NCI-H2171 treated with DMSO at 0.1 percent for 48 hours (cell line): ENCODE measurements at regions not wholly inside any gene's neighbourhood (a gene's known extent, or its start where the extent isn't known, plus 50 kb on each side); places are given as distances from the start of the nearest gene placed in this dataset.
"Not testable (repeated sequence)": the region's sequence is repeated elsewhere in the genome, so short reads cannot be mapped to it uniquely, and the experiment has no call there.

Experiments
- DNase-seq: peaks from one replicate; lab custom pipeline; 2025; lab: John Stamatoyannopoulos, UW

DNA sequence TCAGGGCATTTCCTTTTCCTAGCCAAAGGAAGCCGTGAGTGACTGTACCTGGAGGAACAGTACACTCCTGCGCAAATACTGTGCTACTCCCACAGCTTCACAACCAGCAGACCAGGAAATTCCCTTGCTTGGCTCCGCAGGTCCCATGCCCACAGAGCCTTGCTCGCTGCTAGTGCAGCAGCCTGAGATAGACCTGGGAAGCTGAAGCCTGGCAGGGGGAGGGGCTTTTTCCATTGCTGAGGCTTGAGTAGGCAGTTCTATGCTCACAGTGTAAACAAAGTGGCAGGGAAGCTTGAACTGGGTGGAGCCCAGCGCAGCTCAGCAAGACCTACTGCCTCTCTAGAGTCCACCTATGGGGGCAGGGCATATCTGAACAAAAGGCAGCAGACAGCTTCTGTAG is 291.2 kb downstream of the HGF start:
- DNase-seq, result no peak

DNA sequence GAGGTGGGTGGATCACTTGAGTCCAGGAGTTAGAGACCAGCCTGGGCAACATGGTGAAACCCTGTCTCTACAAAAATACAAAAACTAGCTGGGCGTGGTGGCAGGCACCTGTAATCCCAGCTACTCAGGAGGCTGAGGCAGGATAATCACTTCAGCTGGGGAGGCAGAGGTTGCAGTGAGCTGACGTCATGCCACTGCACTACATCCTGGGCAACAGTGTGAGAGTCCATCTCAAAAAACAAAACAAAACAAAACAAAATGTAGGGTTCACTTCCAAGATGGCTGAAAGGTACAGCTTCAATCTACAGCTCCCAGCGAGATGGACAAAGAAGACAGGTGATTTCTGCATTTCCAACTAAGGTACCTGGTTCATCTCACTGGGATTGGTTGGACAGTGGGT is 291.6 kb downstream of the HGF start:
- DNase-seq, result not testable (repeated sequence)

DNA sequence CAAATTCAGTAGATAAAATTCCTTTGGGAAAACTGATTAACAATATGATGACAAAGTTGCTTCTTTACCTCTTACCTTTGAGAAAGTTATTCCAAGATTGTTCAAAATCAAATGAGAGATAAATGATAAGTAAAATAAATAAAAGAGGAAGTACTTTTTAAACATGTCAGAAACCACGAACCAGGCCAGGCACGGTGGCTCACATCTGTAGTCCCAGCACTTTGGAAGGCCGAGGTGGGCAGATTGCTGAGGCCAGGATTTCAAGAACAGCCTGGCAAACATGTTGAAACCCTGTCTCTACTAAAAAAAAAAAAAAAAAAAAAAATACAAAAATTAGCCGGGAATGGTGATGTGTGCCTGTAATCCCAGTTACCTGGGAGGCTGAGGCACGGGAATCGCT is 296.6 kb downstream of the HGF start:
- no peak for DNase-seq

DNA sequence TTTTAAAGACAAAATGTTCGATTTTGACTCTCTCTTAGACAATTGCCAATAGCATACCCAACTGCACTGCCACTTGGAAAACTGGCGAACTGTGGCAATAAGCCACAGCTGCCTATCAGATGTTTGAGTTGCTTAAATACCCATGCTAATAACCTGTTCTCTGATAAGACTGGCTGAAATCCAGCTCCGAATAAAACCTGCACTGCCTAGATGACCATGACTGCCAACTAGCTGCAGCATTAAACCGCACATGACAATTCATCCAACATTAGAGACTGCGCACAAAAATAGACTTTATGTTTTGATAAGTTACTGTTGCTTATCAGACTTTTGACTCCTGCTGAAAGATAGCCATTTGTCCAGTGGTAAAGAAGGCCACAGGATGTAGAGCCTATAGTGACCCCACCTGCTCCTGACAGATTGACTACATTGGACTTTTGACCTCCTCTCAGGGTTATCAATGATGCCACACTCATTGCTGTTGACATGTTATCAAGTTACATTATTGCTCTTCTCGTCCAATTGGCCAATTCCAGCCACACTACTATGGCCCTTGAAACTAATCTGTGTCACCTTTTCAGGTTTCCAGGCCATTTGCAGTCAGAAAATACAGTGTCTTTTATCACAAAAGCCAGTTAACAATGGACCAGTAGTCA is 299.0 kb downstream of the HGF start:
- DNase-seq, result no peak

DNA sequence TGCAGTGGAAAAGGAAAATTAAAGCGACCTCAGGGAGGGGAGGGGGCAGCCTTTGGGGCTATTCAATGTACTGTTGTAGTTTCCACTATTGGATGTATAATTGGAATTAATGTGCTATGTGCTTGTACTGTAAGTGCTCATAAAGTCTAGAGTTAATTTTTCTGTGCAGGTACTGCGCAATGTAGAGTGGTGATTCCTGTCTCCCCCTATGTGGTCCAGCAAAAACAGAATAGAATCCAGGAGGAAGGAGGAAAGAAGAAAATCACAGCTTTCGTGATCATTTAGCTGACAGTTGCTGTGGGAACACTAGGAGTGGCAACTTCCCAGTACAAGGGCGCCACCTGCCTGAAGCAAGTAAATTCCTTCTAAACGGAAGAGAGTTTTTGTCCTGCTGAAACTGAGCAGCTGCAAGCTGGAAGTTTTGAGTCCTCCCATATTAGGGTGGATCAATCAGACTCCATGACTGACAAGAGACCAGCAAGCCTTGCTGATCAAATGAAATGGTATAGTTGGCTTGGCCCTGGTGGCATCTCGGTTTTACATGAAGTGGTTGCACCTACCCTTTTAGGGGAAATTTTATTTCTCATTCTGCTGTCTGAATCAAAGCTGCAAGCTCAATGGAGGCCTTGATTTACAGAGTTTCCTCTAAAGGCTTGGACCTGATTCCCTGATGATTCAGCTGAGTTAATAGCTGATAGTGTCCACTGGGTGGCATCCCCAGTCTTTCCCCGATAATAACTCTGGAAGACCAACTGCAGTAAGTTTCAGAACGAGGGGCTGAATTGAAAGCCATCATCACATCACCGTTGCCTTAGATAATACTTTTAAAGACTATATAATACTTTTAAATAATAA is 299.8 kb downstream of the HGF start:
- peak; percentile 79 for DNase-seq

DNA sequence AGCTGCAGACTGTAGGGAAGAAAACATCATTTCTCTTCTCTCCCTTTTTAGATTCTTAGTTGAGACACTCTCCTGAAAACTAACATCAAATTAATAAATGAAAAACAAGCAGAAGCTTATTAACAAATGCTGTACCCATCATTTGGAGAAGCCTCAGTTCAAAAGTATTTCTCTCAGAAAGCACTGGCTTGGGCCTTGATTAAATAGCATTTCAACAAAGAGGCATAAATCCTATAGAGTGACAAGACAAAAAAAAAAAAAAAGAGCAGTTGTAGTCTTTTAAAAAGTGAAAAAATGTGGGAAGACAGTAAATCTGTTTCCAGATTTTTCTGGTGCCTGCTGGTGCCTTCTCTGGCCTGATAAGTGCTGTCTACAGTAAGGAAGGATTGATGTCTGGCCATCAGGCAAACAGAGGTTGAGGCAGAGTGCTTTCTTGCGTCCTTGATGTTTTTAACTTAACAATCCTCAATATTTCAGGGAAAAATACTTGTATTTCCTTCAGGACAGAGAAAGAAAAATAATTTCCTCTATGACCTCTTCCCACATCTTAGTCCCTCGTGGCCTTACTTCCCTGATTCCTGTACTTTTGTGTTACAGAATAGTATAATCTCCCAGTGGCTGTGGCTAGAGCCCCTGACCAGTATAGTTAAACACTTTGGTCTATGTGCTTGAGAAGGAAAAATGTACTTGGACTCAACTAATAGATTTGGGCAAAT is 300.5 kb downstream of the HGF start:
- DNase-seq, result no peak

DNA sequence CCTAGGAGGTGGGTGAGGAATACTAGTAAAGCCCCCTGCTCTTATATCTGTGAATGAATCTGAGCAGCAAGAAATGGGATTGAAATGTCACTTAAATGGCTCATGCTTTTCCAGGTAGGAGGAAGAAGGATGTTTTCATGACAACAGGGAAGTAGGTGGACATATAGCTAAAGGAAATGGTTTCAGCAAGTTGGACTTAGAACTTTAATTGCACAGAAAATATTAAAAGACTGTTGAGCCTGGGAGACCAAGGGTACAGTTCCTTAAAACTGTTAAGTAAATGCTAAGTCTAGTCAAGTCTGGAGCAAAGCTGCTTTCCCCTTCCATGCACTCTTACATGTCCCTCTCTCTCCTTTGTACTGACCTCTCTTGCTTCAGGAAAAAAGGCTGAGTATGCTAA is 301.3 kb downstream of the HGF start:
- no peak for DNase-seq

DNA sequence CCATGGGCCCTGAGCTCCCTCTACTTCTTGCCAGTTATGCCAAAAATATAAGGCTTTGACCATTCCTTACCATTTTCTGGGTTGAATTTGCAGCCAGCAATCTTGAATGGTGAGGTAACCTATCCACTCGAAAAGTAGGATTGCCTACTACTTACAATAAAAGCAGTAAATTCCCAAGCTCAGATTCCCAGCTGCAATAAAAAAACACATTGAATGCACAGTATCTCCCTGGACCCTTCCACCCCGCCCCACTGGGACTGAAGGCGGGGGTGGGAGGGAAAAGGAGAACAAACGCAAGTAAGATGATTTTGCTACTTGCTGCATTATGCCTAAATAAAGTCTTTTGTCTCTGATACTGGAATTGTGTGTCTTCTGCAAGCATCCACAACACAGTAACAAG is 301.9 kb downstream of the HGF start:
- DNase-seq, result no peak

DNA sequence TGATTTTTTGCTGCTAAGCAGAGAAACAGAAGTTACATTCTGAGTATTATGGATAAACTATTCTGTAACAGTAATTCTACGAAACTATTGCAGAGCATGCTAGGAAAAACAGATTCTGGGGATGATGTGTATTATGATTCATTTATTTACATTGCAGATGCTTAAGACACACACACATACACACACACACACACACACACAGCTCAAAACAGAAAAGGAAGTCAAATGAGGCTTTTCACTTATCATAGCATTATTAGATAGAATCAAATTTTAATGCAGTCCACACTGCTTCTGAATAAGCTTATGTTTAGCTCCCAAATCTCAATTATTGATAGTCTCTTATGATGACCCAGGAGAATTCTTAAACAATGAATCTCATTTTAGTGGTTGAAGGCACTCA is 307.2 kb downstream of the HGF start:
- DNase-seq, result no peak

DNA sequence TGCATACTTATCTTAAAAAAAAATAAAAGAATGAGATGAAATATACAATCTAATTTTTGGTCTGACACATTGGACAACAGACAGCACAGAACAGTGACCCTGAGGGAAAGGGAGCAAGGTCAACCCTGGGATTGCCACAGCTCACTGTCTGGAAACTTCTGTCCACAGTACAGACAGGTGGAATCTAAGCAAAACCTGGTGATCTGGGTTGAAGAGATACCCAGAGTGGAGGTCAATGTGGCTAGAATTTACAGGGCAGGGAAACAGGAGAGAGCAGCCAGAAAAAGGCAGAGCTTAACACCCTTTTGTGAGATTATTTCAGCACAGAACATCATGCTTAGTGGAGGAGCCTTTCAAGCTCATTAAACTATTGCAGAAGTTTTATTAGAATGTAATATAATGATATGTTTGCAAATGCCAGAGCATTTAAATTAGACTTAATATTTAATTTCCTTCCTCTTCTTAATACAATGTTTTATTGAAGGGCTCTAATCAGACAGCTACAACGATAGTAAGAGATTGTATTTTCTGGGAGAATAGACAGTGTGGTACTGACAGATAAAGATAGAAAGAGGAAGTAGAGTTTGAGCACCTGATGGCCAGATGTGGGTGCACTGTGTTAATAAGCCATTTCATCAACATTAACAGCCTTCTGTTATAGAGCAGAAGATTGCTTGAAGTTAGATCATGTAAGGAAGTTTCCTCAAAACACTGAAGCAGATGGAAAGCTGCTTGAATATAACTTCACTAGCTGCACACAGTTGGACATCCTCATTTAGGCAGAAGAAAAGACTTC is 309.4 kb downstream of the HGF start:
- DNase-seq, result no peak

DNA sequence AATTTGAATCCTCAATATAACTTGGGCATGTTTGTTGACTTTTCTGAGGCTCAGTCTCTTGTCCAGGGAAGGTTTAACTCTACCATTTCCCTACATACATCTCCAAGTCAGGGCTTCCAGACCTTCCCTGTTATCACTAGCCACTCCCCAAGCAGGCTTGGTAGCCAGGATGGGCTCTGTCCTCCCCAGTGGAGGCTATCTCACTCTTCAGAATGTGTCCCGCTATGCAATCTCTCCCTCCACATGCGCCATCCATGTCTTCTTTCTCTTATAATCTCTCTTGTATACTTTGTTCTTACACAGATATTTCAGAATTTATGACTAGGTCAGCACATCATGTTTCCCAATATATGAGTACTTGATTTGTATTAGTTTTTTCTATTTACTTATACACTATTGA is 310.4 kb downstream of the HGF start:
- no peak for DNase-seq

DNA sequence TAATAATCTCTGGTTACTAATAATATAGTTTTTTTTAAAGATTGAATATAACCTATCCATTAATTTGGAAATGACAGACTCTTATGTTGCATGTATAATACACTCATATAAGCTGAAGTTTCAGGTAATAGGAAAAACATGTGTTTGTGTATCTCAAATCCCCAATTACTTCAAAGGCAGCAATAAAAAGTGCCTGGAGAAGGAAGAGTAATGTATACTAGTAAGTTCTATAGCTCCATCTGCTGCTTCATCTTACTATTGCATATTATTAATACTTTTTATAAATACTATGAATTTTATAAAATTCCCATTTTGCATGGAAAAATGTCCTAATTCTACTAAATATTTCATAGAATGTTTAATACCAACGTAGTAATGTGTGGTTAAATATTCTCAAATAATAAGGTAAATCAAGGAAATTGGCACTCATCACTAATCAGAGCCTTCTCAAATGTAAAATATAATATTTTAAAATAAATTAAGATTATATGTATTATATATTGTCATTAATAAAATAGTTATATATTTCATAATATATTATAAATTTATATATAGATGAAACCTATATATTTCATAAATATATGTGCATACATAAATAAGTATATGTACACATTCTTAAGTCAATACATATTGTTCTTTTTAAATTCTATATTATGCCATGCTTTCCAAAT is 311.9 kb downstream of the HGF start:
- peak; percentile 88 for DNase-seq

DNA sequence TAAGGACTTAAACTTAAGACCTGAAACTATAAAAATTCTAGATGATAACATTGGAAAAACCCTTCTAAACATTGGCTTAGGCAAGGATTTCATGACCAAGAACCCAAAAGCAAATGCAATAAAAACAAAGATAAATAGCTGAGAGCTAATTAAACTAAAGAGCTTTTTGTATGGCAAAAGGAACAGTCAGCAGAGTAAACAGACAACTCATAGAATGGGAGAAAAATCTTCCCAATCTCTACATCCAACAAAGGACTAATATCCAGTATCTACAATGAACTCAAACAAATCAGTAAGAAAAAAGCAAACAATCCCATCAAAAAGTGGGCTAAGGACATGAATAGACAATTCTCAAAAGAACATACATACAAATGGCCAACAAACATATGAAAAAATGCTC is 316.1 kb downstream of the HGF start:
- DNase-seq, result not testable (repeated sequence)

DNA sequence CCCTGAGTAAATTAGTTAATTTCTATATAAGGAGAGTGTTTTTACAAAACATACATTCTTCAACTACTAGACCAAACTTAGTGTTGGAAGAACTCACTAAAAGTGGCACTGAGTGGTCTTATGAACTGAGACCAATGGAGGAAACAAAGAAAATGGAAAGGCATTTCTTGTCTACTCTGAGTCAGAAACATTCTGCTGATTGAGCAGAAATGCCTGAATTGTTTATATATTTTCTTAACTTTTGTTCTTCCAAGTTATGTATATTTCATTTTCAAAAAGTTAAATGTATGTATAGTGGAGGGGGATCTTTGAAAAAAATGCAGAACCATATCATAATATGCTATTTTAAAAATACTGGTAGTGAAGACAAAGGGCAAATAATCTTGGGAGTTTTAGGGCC is 320.7 kb downstream of the HGF start:
- DNase-seq, result no peak

DNA sequence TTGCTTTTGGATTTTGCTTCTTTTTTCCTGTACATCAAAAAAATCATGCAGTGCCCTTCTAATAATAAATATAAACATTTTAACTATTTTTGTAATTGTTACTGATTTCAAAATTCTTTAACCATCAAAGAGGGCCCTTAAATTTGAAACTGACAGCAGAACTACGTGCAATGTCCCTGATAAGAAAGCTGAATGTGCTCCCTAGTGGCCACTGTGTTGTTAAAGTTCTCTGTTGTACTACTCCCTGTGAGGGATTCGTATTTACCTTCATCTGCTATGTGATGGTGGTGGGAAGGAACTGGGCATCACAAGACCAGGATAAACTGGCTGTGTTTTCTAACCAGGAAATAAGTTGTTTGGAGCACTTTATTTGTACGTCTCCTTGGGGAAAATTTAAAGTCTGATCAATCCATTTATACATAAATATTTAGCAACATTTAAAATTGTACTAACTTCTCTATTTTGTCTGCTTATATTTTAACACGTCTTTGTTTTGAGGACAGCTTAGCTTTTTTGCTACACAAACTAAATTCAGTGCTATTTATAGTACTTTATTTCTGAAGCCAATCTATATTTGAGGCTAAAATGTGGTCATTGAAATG is 322.4 kb downstream of the HGF start:
- DNase-seq, result peak; percentile 76

DNA sequence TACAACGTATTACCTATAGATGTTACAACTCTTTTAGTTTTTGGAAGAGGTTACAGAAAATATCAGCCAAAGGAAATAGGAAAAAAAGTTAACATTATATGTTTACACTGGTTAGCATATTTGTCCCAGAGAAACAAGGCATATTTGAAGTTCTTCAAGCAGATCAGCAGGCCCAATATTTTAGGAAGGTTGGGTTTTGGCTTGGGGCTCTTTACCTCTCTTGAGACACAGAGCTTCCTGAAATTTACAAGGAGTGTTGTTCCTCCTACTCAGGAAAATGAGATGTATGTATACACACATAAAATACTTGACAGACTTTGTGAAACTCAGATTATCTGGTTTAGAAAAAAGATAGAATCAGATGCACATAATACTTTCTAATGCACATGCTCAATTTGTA is 323.6 kb downstream of the HGF start:
- DNase-seq, result no peak

DNA sequence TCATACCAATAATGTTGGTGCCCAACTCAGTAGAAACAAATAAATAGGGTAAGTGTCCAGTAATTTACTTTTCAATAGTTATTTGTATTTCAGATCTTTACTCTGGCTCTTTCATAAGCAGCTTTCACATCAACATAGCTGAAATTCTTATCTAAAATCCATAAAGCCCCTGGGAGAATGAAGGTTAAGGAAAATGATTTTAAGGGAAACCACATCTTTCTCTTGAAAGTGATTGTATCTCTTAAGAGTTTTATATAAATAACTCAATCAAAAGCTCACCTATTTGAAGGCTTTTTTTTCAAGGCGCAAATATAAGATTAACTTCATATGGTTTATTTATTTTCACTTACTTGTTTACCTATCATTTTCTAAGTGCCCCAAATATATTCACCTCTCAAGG is 324.4 kb downstream of the HGF start:
- DNase-seq, result no peak

DNA sequence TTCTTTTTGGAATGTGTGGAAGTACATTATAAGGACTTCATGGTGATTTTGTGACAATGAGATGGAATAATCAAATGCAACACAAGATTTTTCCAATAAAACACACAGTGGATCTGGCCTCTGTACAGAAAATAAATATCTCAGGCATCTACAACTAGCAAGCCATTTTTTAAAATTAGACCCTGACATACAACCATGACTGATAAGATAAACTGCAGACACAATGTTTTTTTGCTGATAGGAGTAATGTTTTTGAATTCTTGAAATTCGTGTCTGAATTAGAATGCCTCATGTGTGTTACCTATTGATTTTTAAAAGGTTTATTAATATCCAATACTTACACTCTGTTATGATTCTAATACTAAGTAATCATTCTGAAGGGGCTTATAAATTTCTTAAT is 328.1 kb downstream of the HGF start:
- no peak for DNase-seq

DNA sequence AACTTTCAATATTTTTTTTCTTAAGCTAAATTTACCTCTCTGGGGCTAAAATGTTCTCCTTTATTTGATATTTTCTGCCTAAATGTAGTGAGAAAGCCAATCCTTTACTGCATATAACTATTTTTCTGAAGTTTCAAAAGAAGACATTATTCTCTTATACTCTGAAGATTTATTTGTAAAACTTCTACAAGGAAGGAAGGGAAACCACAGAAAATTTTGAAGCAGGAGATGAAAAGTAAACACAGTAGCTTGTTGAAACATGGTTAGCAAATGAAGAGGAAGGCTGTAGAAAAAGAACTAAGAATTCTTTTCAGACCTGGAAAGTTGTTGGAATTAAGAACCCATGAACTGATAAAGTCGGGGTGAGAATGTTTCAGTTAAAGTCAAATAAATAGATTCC is 330.3 kb downstream of the HGF start:
- DNase-seq, result no peak

DNA sequence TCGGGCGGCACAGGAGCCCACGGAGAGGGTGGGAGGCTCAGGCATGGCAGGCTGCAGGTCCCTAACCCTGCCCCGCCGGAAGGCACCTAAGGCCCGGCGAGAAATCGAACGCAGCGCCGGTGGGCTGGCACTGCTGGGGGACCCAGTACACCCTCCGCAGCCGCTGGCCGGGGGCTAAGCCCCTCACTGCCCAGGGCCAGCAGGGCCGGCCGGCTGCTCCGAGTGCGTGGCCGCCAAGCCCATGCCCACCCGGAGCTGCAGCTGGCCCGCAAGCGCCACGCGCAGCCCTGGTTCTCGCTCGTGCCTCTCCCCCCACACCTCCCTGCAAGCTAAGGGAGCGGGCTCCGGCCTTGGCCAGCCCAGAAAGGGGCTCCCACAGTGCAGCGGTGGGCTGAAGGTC is 332.7 kb downstream of the HGF start:
- DNase-seq, result not testable (repeated sequence)

DNA sequence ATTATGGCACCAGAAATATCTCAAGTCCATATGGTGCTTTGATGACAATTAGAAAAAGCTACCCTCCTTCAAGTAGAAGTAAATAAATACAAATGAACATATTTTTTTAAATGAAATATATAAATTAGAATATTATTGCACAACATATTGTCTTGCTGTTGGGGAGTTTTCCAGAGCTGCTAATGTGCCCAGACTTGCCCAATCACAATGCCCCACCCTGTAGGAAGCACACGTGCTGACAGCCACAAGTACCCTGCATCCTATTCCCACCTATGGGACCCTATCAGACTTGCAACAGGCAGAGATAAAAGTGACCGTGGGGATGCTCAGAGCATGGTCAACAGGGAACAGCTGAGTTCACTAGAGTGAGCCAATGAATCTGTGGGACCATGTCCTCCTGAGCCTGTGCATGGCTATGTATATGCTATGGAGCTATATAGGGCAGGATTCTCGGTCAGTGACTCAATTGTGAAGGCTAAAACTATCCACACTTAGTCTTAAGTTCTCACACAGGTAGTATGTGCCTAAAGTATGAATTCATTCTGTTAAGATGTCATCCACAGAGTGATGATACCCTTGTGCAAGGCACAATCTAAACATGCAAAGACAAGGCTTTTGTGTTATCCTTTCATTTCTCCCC is 336.0 kb downstream of the HGF start:
- peak; percentile 48 for DNase-seq
